ENCODE measurements at regions not wholly inside any gene's neighbourhood (a gene's known extent, or its start where the extent isn't known, plus 50 kb on each side); places are given as distances from the start of the nearest gene placed in this dataset.

DNA sequence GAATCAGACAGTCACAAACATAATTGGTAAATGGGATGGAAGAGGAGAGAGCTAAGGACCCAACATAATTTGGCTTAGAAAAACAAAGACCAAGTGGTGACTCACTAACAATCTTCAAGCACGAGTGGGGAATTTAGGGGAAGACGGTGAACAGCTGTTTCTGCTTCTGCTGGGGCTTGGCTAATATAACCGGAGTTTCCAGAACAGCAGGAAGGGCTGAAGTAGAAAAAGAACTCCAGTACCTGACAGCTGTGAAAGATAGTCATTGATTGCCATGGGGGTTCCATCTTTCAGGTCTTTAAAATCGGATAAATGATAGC is 290.9 kb upstream of the LDB2 start:
- WGBS, 3 donors: 17 to 37% (median 22%) methylated on average over 4 of the region's 4 CpGs
- no peaks in the 10 kb centered on the region for H3K36me3 ChIP-seq (ENCODE audit: insufficient read depth in 1 of 2, low read depth in 1 of 2)
- DNase-seq (no peak), ATAC-seq (no peak)
- H3K27ac ChIP-seq: no peak overlapping the region
- intact Hi-C loops (cut with DNase I): no loop called here
- no peak for TF ChIP-seq CTCF (IDR thresholded peaks at IDR 0.05)
- H3K9me3 ChIP-seq: no peaks in the 10 kb centered on the region
- H3K4me1 ChIP-seq: no peaks in the 10 kb centered on the region
- H3K4me3 ChIP-seq: no peak overlapping the region
- no peaks in the 10 kb centered on the region for H3K27me3 ChIP-seq (ENCODE audit: insufficient read depth in 3 of 3, low read length in 2 of 3)

- 81 to 89% (median 87%) methylated on average over 4 of the region's 4 CpGs for whole genome bisulfite sequencing, 3 donors
- intact Hi-C loops (cut with DNase I): no loop called here
- no peak overlapping the region for H3K4me3 ChIP-seq
- no peaks in the 10 kb centered on the region for H3K36me3 ChIP-seq (ENCODE audit: insufficient read depth in 1 of 2, low read depth in 1 of 2)
- no peak for TF ChIP-seq CTCF (IDR thresholded peaks at IDR 0.05)
- no peaks in the 10 kb centered on the region for H3K27me3 ChIP-seq (ENCODE audit: insufficient read depth in 3 of 3, low read length in 2 of 3)
- ATAC-seq (no peak), DNase-seq (no peak)
- H3K9me3 ChIP-seq: no peaks in the 10 kb centered on the region
- H3K4me1 ChIP-seq: no peaks in the 10 kb centered on the region
- no peak overlapping the region for H3K27ac ChIP-seq
Observed at GRCh38 chr4:17188547-17189400, 290.3 kb upstream of the LDB2 start.

- no peak overlapping the region for H3K27ac ChIP-seq
- no peak for DNase-seq
- no peaks in the 10 kb centered on the region for H3K27me3 ChIP-seq (ENCODE audit: insufficient read depth in 3 of 3, low read length in 2 of 3)
- H3K36me3 ChIP-seq (ENCODE audit: insufficient read depth in 1 of 2, low read depth in 1 of 2): no peaks in the 10 kb centered on the region
- intact Hi-C loops (cut with DNase I): no loop called here
- TF ChIP-seq CTCF (IDR thresholded peaks at IDR 0.05): no peak
- H3K9me3 ChIP-seq: no peaks in the 10 kb centered on the region
- no peak for ATAC-seq
- H3K4me1 ChIP-seq: no peaks in the 10 kb centered on the region
- H3K4me3 ChIP-seq: no peak overlapping the region
- WGBS, 3 donors: 29 to 34% (median 30%) methylated on average over 3 of the region's 3 CpGs
Observed at GRCh38 chr4:17188125-17188524, 289.7 kb upstream of the LDB2 start.

DNA sequence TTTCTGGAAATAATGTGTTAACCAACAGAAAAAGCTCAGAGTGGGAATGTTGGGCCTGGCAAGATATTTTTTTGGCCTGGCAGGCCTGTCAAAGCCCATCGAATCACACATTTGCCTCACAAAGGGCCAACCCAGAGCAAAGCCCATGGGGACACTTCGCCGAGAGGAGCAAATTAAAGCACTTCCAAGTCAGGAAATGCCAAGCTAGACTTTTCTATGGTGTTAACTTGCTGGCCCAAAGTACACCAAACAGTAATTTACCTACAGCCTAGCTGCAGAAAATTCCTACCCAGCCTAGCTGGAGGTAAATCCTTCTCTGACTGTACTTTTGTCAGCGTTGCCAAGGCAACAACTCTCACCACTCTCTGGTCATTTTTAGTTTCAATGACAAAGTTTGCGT is 288.6 kb upstream of the LDB2 start:
- Histone ChIP-seq H3K9me3 (no peaks in the 10 kb centered on the region), H3K4me3 (no peak overlapping the region), H3K27me3 (ENCODE audit: insufficient read depth in 3 of 3, low read length in 2 of 3) (no peaks in the 10 kb centered on the region), H3K36me3 (ENCODE audit: insufficient read depth in 1 of 2, low read depth in 1 of 2) (no peaks in the 10 kb centered on the region), H3K27ac (no peak overlapping the region), H3K4me1 (no peaks in the 10 kb centered on the region)
- WGBS, 3 donors: 24 to 43% (median 33%) methylated on average over 5 of the region's 5 CpGs
- ATAC-seq (no peak), DNase-seq (no peak)
- no peak for TF ChIP-seq CTCF (IDR thresholded peaks at IDR 0.05)
- intact Hi-C loops (cut with DNase I): loop anchor here in 1 of 2 donors (1.0 kb wide), 1 partner anchor 48 kb away; no protein-coding TSS in a partner anchor

- Histone ChIP-seq H3K9me3 (no peaks in the 10 kb centered on the region), H3K4me3 (no peak overlapping the region), H3K4me1 (no peaks in the 10 kb centered on the region), H3K27ac (no peak overlapping the region), H3K36me3 (ENCODE audit: insufficient read depth in 1 of 2, low read depth in 1 of 2) (no peaks in the 10 kb centered on the region), H3K27me3 (ENCODE audit: insufficient read depth in 3 of 3, low read length in 2 of 3) (no peaks in the 10 kb centered on the region)
- TF ChIP-seq CTCF (IDR thresholded peaks at IDR 0.05): no peak
- intact Hi-C loops (cut with DNase I): no loop called here
- WGBS, 3 donors: 40 to 49% (median 46%) methylated on average over 4 of the region's 4 CpGs
- ATAC-seq (no peak), DNase-seq (no peak)
Observed at GRCh38 chr4:17182888-17183287, 284.4 kb upstream of the LDB2 start.
